SU-DHL-6 (cell line): ENCODE measurements at regions not wholly inside any gene's neighbourhood (a gene's known extent, or its start where the extent isn't known, plus 50 kb on each side); places are given as distances from the start of the nearest gene placed in this dataset.

Experiments used
- H2AFZ ChIP-seq: fragments of 200-600 bp; sonication (generic); 2 replicates; pipeline ENCODE4 v1.6.1; 2014; ENCODE audit warnings: low read depth, mild to moderate bottlenecking, moderate library complexity, mixed read lengths, antibody characterized with exemption, low read length; ENCODE audit not compliant: severe bottlenecking
- H3F3A ChIP-seq: fragments of 200-600 bp; shearing (Covaris generic); 2 replicates; pipeline ENCODE4 v1.6.0; 2016; ENCODE audit warnings: antibody characterized with exemption, mild to moderate bottlenecking; ENCODE audit not compliant: insufficient read depth
- H3K27ac ChIP-seq: fragments of 200-600 bp; sonication (generic); 2 replicates; pipeline ENCODE4 v1.5.1; 2016; ENCODE audit warnings: low read depth, mild to moderate bottlenecking, low read length, moderate library complexity, mixed read lengths
- H3K27me3 ChIP-seq: fragments of 200-600 bp; sonication (generic), shearing (Covaris generic); 2 replicates; pipeline ENCODE4 v1.6.0; 2014; ENCODE audit warnings: mild to moderate bottlenecking, low read length
- H3K36me3 ChIP-seq: fragments of 200-600 bp; sonication (generic); 2 replicates; pipeline ENCODE4 v1.6.1; 2014; ENCODE audit warnings: mild to moderate bottlenecking, low read length, mixed read lengths
- H3K4me2 ChIP-seq: fragments of 300-600, 200-600 bp; shearing (Covaris generic), sonication (generic); 2 replicates; pipeline ENCODE4 v1.6.0; 2014; ENCODE audit warnings: low read length, low read depth, mild to moderate bottlenecking; ENCODE audit not compliant: poor library complexity, severe bottlenecking
- H3K4me3 ChIP-seq: fragments of 200-600 bp; sonication (generic); 2 replicates; pipeline ENCODE4 v1.5.1; 2014; ENCODE audit warnings: antibody characterized with exemption, low read length, mild to moderate bottlenecking, mixed read lengths; ENCODE audit not compliant: insufficient read depth, poor library complexity, severe bottlenecking
- H3K79me2 ChIP-seq: fragments of 200-600 bp; sonication (generic); 2 replicates; pipeline ENCODE4 v1.6.1; 2014; ENCODE audit warnings: mild to moderate bottlenecking, low read length, moderate library complexity; ENCODE audit not compliant: insufficient read depth
- H3K9ac ChIP-seq: fragments of 200-600 bp; sonication (generic); 2 replicates; pipeline ENCODE4 v1.7.0; 2014; ENCODE audit warnings: mild to moderate bottlenecking, low read length
- H3K9me2 ChIP-seq: fragments of 200-600 bp; sonication (generic); replicated peaks from 2 replicates; pipeline ENCODE4 v1.6.1; 2014; ENCODE audit warnings: low read length; ENCODE audit not compliant: insufficient read depth
- H3K9me3 ChIP-seq: fragments of 200-600 bp; sonication (generic); 2 replicates; pipeline ENCODE4 v1.6.1; 2014; ENCODE audit warnings: low read length, mixed read lengths; ENCODE audit not compliant: insufficient read depth
- H4K20me1 ChIP-seq: fragments of 200-600 bp; sonication (generic); 2 replicates; pipeline ENCODE4 v1.6.1; 2014; ENCODE audit warnings: low read depth, mild to moderate bottlenecking, antibody characterized with exemption, low read length, moderate library complexity, mixed read lengths
- CTCF ChIP-seq: fragments of 200-600 bp; sonication (generic); IDR thresholded peaks from one replicate; pipeline ENCODE4 v1.5.1; 2017; ENCODE audit warnings: antibody characterized with exemption, mild to moderate bottlenecking, low read length, moderate library complexity; ENCODE audit not compliant: insufficient read depth, poor library complexity, severe bottlenecking
- EZH2phosphoT487 ChIP-seq: fragments of 200-600 bp; sonication (generic), shearing (Covaris generic); conservative IDR thresholded peaks from 2 replicates; pipeline ENCODE4 v1.6.1; 2018; ENCODE audit warnings: mild to moderate bottlenecking, antibody characterized with exemption, low read length, moderate library complexity, mixed read lengths

- H4K20me1 ChIP-seq = no peaks in the 10 kb centered on the region
- H3F3A ChIP-seq = no peaks in the 10 kb centered on the region
- no peak overlapping the region for H3K9ac ChIP-seq
- no peaks in the 10 kb centered on the region for H3K79me2 ChIP-seq
- H3K4me2 ChIP-seq = no peak overlapping the region
- no peak overlapping the region for H3K4me3 ChIP-seq
- TF ChIP-seq EZH2phosphoT487 (no peak), CTCF (no peak)
- no peaks in the 10 kb centered on the region for H3K36me3 ChIP-seq
- no peak overlapping the region for H2AFZ ChIP-seq
- no peaks in the 10 kb centered on the region for H3K9me2 ChIP-seq
- H3K27ac ChIP-seq = no peak overlapping the region
- H3K27me3 ChIP-seq = no peaks in the 10 kb centered on the region
- H3K9me3 ChIP-seq = no peaks in the 10 kb centered on the region
Measured at GRCh38 chr3:176969066-176969465, 228.2 kb downstream of the TBL1XR1 start.

GRCh38 chr3:176968631-176969030 lies 228.7 kb downstream of the TBL1XR1 start:
- Histone ChIP-seq H3K4me3 (no peak overlapping the region), H3F3A (no peaks in the 10 kb centered on the region), H3K9ac (no peak overlapping the region), H4K20me1 (no peaks in the 10 kb centered on the region), H3K9me2 (no peaks in the 10 kb centered on the region), H3K27ac (no peak overlapping the region), H3K9me3 (no peaks in the 10 kb centered on the region), H2AFZ (no peak overlapping the region), H3K79me2 (no peaks in the 10 kb centered on the region), H3K36me3 (no peaks in the 10 kb centered on the region), H3K4me2 (no peak overlapping the region), H3K27me3 (no peaks in the 10 kb centered on the region)
- TF ChIP-seq EZH2phosphoT487 = no peak
- no peak for TF ChIP-seq CTCF

GRCh38 chr3:176967522-176967921 lies 229.8 kb downstream of the TBL1XR1 start:
- no peaks in the 10 kb centered on the region for H4K20me1 ChIP-seq
- no peaks in the 10 kb centered on the region for H3K9me2 ChIP-seq
- no peaks in the 10 kb centered on the region for H3K9me3 ChIP-seq
- H3K9ac ChIP-seq = no peak overlapping the region
- H3F3A ChIP-seq = no peaks in the 10 kb centered on the region
- H3K4me2 ChIP-seq = no peak overlapping the region
- H3K4me3 ChIP-seq = no peak overlapping the region
- no peaks in the 10 kb centered on the region for H3K79me2 ChIP-seq
- TF ChIP-seq EZH2phosphoT487 (no peak), CTCF (no peak)
- H3K27ac ChIP-seq = no peak overlapping the region
- no peak overlapping the region for H2AFZ ChIP-seq
- H3K36me3 ChIP-seq = no peaks in the 10 kb centered on the region
- H3K27me3 ChIP-seq = no peaks in the 10 kb centered on the region

GRCh38 chr3:176964661-176965060 lies 232.6 kb downstream of the TBL1XR1 start:
- Histone ChIP-seq H3K79me2 (no peaks in the 10 kb centered on the region), H3K36me3 (no peaks in the 10 kb centered on the region), H3K4me3 (no peak overlapping the region), H3K27ac (no peak overlapping the region), H3K27me3 (no peaks in the 10 kb centered on the region), H3K9ac (no peak overlapping the region), H3K4me2 (no peak overlapping the region), H4K20me1 (no peaks in the 10 kb centered on the region), H3F3A (no peaks in the 10 kb centered on the region), H3K9me3 (no peaks in the 10 kb centered on the region), H2AFZ (no peak overlapping the region), H3K9me2 (no peaks in the 10 kb centered on the region)
- no peak for TF ChIP-seq CTCF
- TF ChIP-seq EZH2phosphoT487 = no peak
